AG04449 (cell line): ENCODE measurements at regions not wholly inside any gene's neighbourhood (a gene's known extent, or its start where the extent isn't known, plus 50 kb on each side); places are given as distances from the start of the nearest gene placed in this dataset.
"Not testable (repeated sequence)": the region's sequence is repeated elsewhere in the genome, so short reads cannot be mapped to it uniquely, and the experiment has no call there.

Experiments used
- CTCF ChIA-PET: fragments of 350-600 bp; formaldehyde crosslinking; extraction: SDS; loops from one replicate; lab custom pipeline; 2021; ENCODE audit warnings: antibody characterized with exemption; lab: Yijun Ruan, JAX
- POLR2A ChIA-PET: fragments of 400-600, 350-600 bp; formaldehyde crosslinking; extraction: SDS; loops from one replicate; lab custom pipeline; 2020; ENCODE audit warnings: antibody characterized with exemption, inconsistent platforms; lab: Yijun Ruan, JAX
- DNase-seq: peaks from one replicate; pipeline ENCODE4 v3.0.0-alpha.2; 2010; ENCODE audit warnings: low read depth, low spot score
- H3K4me3 ChIP-seq: 2 replicates; pipeline ENCODE4 v1.5.1; 2011; ENCODE audit warnings: low read depth, mild to moderate bottlenecking, control low read depth, low read length
- TF ChIP-seq, protein P1 (sequence below): IDR thresholded peaks from one replicate; pipeline ENCODE4 v1.5.1; 2011; ENCODE audit warnings: mild to moderate bottlenecking, moderate library complexity, low read length, control low read depth, inconsistent platforms; ENCODE audit not compliant: insufficient read depth; ENCODE audit errors: missing control alignments

DNA sequence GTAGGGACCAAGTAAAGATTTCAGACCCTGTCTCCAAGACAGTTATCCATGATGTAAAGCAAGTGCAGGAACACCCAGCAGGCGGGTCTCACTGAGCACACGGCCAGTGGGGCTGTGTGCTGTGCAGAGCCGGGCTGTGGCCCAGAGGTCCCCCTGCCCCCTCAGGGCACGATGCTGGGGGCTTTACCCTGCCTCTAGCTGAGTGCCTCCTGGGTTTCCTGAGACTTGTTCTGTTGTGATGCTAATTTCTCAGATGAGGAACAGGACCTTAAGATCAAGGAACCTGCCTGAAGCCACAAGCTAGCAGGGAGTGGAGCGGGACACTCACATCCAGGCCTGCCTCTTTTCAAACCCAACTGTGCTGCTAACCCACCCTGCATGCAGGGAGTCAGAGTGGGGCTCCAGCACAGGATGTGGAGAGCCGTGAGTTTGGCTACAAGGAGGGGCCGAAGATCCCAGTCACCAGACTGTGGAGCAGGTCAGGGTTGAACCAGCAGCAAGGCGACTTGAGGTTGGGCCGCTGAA lies 76.1 kb upstream of the LYZL2 start:
- TF ChIP-seq, protein P1, sequence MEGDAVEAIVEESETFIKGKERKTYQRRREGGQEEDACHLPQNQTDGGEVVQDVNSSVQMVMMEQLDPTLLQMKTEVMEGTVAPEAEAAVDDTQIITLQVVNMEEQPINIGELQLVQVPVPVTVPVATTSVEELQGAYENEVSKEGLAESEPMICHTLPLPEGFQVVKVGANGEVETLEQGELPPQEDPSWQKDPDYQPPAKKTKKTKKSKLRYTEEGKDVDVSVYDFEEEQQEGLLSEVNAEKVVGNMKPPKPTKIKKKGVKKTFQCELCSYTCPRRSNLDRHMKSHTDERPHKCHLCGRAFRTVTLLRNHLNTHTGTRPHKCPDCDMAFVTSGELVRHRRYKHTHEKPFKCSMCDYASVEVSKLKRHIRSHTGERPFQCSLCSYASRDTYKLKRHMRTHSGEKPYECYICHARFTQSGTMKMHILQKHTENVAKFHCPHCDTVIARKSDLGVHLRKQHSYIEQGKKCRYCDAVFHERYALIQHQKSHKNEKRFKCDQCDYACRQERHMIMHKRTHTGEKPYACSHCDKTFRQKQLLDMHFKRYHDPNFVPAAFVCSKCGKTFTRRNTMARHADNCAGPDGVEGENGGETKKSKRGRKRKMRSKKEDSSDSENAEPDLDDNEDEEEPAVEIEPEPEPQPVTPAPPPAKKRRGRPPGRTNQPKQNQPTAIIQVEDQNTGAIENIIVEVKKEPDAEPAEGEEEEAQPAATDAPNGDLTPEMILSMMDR, result no peak
- DNase-seq, result no peak
- ChIA-PET CTCF (interaction anchor here (1.0 kb wide), 1 partner anchor 13 kb away, joined by 3 read pairs; no protein-coding TSS in a partner anchor), POLR2A (no interaction called here)
- H3K4me3 ChIP-seq, result no peak overlapping the region

DNA sequence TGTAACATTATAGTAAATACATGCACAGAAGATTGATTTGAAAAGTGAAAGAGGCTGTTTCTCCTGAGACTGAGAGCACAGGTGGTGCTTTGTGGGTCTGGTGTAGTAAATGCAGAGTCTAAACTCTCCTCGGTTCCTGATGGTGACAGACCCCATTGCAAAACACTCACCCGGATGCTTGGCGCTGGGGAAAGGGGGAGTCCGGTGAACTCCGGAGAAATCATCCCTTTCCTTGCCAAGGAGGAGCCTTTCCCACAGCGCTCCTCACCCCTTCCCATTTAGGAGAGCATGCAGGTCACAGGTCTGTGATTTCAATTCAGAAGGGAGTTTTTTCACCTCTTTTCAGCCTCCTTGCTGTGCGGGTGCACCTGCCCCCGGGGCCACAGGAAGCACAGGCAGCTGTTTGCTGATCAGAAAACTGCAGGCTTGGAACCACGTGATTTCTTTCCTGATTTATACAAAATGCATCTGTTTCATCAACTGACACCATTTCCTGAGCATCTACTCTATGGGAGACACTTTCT lies 75.6 kb upstream of the LYZL2 start:
- H3K4me3 ChIP-seq, result no peak overlapping the region
- TF ChIP-seq, protein P1, result no peak
- CTCF ChIA-PET, result interaction anchor here (1.0 to 1.1 kb wide), 2 partner anchors 10 to 12 kb away, joined by 3 read pairs; no protein-coding TSS in a partner anchor
- DNase-seq, result no peak
- POLR2A ChIA-PET, result no interaction called here

DNA sequence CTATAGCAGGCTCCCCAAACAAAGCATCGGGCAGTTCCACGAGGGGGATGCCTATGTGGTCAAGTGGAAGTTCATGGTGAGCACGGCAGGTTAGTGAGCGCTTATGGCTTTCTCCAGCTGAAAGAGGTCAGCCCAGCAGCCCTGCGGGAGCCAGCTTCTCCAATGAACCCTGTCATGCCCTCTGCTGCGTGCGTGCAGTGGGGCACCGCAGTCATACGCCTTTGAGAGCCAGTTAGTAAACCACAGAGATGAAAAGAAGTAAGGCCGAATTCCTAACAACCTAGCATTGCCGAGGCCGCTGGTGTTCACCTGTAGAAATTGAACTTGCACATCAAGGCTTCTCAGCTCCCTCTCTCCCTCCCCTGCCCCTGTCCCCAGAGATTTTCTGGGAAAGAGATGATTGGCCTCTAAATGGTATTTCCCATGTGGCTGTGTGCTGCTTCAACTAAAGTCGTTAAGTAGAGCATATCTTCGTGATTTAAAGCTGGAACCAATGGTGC lies 75.1 kb upstream of the LYZL2 start:
- POLR2A ChIA-PET, DNase-seq, H3K4me3 ChIP-seq: not testable (repeated sequence)
- CTCF ChIA-PET, result interaction anchor here (1.1 to 1.5 kb wide), 2 partner anchors 10 to 17 kb away, joined by 3 to 6 read pairs; no protein-coding TSS in a partner anchor

DNA sequence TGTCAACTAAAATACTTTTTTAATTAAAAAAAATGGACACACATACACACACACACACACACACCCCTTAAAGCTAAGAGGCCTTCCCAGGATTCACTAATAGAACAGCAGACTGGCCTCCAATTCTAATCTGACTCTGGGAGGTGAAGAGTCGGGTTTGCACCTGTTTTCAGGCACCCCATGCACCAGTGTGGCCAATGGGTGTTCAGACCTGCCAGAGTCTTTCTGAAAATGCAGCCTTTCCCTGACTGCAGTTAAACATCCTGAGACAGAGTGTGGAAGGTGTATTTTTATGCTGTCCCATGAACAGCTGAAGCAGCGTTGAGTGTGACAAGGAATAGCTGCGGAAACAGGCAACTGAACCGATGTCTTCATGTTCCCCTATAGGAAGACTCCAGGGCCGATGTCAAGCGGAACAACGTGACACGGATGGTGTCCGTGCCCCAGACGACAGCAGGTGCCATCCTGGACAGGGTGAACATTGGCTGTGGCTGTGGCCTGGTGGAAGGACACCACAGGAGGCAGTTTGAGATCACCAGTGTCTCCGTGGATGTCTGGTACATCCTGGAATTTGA lies 74.6 kb upstream of the LYZL2 start:
- TF ChIP-seq, protein P1, result no peak
- CTCF ChIA-PET, result interaction anchor here (1.1 to 1.5 kb wide), 2 partner anchors 9 to 16 kb away, joined by 3 to 6 read pairs; no protein-coding TSS in a partner anchor
- POLR2A ChIA-PET, result no interaction called here
- H3K4me3 ChIP-seq, result no peak overlapping the region
- no peak for DNase-seq

DNA sequence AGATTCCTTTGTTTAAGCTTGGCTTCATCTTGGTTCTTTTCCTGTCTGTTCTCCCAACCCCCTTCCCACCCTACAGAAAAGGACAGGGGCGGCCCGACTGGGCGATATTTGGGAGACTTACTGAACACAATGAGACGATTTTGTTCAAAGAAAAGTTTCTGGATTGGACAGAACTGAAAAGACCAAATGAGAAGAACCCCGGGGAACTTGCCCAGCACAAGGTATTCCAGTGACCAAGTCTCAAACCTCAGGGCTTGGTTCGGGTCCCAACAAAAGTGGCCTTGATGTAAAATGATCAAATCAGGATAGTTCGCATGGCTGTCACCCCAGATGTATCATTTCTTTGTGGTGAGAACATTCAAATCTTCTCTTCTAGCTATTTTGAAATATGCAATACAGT lies 73.9 kb upstream of the LYZL2 start:
- CTCF ChIA-PET, result interaction anchor here (1.5 kb wide), 1 partner anchor 16 kb away, joined by 6 read pairs; no protein-coding TSS in a partner anchor
- H3K4me3 ChIP-seq, POLR2A ChIA-PET, DNase-seq: not testable (repeated sequence)

DNA sequence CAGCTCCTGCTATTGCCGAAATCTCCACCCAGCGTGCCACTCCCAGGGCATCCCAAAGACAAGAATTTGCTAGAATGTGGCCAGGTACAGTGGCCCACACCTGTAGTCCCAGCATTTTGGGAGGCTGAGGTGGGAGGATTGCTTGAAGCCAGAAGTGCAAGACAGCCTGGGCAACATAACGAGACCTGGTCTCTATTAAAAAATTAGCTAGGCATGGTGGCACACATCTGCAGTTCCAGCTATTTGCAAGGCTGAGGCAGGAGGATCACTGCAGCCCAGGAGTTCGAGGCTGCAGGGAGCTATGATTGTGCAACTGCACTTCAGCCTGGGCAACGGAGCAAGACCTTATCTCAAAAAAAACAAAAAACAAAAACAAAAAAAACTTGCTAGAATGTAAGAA lies 73.3 kb upstream of the LYZL2 start:
- TF ChIP-seq, protein P1, result no peak
- ChIA-PET CTCF (no interaction called here), POLR2A (no interaction called here)
- H3K4me3 ChIP-seq, result no peak overlapping the region
- DNase-seq, result no peak

DNA sequence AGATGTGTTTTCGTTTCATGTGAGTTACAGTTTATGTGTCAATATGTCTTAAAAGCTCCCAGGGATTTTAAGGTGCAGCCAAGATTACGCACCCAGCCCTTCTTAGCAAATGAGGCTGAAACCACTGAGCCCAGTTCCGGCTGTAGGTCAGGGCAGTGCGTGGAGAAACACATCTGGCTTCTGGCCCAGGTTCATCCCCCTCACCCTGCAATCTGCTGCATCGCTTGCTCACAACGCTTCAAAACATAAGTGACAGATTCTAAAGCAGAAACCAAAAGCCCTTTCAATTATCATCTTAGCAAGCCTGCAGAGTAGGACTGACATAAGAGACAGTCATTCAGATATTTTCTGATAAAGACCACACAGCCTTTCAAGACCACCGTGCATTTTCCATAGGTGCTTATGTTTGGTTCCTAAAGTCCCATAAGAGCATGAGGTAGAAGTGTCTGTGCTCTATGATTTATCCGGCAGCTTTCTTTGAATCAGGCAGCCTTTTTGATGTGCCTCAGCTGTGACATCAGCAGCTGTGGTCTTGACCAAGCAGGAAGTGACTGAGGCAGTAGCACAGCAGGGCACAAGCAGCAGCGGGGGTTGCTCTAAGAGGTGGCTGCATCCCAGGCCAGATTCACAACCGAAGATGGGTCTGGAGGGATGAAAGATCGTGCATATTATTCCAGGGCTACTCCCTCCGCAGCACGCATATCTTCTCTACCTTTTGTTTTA lies 72.1 kb upstream of the LYZL2 start:
- no peak for DNase-seq
- CTCF ChIA-PET, result no interaction called here
- H3K4me3 ChIP-seq, result no peak overlapping the region
- TF ChIP-seq, protein P1, result no peak
- POLR2A ChIA-PET, result no interaction called here
